Progenitor cell of endocrine pancreas (in vitro differentiated cells): ENCODE measurements at regions not wholly inside any gene's neighbourhood (a gene's known extent, or its start where the extent isn't known, plus 50 kb on each side); places are given as distances from the start of the nearest gene placed in this dataset.
A peak's percentile ranks its signal among the peaks of the same experiment; 100 is the strongest.

Experiments used
- DNase-seq: peaks from one replicate; pipeline ENCODE4 v3.0.0; 2021; ENCODE audit warnings: low spot score; ENCODE audit not compliant: unreplicated experiment
- H3K27ac Mint-ChIP-seq: 2 replicates; pipeline ENCODE4 v1.8.0; 2021; ENCODE audit warnings: mild to moderate bottlenecking, moderate library complexity, mixed read lengths
- H3K27me3 Mint-ChIP-seq: 2 replicates; pipeline ENCODE4 v1.8.0; 2021; ENCODE audit warnings: mixed read lengths
- H3K36me3 Mint-ChIP-seq: 2 replicates; pipeline ENCODE4 v1.8.0; 2022; ENCODE audit warnings: mixed read lengths; ENCODE audit not compliant: insufficient read depth
- H3K4me1 Mint-ChIP-seq: 2 replicates; pipeline ENCODE4 v1.8.0; 2021; ENCODE audit warnings: low read depth, mixed read lengths
- H3K4me3 Mint-ChIP-seq: 2 replicates; pipeline ENCODE4 v1.8.0; 2021; ENCODE audit warnings: low read depth, mild to moderate bottlenecking, moderate library complexity, mixed read lengths
- H3K9me3 Mint-ChIP-seq: 2 replicates; pipeline ENCODE4 v1.8.0; 2021; ENCODE audit warnings: low read depth, mixed read lengths
- TF ChIP-seq, protein P1 (sequence below): fragments of 200-600 bp; sonication (generic); IDR thresholded peaks from one replicate; pipeline ENCODE4 v1.5.0; 2021; ENCODE audit warnings: antibody characterized with exemption, mild to moderate bottlenecking; ENCODE audit not compliant: unreplicated experiment

DNA sequence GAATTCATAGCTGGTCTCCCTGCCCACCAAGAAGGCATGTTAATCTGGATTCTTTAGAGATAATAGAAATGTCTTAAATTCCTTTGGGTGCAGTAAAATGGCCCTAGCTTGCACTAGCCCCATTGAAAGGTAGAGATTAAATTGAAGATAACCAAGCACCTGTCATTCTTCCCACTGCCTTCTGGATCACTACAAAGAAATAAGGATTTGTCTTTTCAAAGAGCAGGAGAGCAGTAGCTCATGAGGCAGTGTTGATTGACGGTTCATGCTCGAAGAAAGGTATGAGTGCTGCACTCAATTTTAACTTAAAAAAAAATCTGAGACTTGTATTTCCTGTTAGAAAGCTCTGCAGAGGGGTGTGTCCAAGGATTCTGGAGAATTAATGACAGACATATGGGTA is 74.9 kb upstream of the F3 start:
- Mint-ChIP-seq H3K27me3 (no peaks in the 10 kb centered on the region), H3K4me1 (peaks cover 29% of the 10 kb centered on the region), H3K36me3 (peaks cover 6% of the 10 kb centered on the region), H3K27ac (peak overlapping the region; percentile 18), H3K9me3 (peaks cover 7% of the 10 kb centered on the region), H3K4me3 (no peak overlapping the region)
- TF ChIP-seq, protein P1, sequence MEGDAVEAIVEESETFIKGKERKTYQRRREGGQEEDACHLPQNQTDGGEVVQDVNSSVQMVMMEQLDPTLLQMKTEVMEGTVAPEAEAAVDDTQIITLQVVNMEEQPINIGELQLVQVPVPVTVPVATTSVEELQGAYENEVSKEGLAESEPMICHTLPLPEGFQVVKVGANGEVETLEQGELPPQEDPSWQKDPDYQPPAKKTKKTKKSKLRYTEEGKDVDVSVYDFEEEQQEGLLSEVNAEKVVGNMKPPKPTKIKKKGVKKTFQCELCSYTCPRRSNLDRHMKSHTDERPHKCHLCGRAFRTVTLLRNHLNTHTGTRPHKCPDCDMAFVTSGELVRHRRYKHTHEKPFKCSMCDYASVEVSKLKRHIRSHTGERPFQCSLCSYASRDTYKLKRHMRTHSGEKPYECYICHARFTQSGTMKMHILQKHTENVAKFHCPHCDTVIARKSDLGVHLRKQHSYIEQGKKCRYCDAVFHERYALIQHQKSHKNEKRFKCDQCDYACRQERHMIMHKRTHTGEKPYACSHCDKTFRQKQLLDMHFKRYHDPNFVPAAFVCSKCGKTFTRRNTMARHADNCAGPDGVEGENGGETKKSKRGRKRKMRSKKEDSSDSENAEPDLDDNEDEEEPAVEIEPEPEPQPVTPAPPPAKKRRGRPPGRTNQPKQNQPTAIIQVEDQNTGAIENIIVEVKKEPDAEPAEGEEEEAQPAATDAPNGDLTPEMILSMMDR = no peak
- DNase-seq = no peak

DNA sequence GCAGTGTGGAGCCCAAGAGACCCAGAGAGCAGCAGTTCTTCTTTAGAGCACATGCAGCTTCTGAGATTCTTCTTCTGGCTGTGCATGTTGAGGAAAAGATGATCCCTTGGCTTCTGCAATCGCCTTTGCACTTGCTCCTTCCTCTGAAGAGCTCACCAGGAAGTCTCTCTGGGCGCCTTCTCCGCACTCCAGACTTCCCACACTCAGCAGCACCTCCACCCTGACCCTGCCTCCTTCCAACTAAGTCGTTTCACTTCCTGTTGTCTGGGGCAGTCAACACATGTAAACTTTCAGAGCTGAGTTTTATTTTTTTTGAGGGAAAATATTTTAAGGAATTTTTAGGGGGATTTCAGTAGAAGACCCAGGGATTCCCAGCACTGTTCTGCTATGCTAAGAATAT is 73.4 kb upstream of the F3 start:
- TF ChIP-seq, protein P1 = no peak
- peaks cover 6% of the 10 kb centered on the region for H3K36me3 Mint-ChIP-seq
- no peak overlapping the region for H3K27ac Mint-ChIP-seq
- no peak for DNase-seq
- H3K4me1 Mint-ChIP-seq = peaks cover 34% of the 10 kb centered on the region
- H3K27me3 Mint-ChIP-seq = no peaks in the 10 kb centered on the region
- peaks cover 7% of the 10 kb centered on the region for H3K9me3 Mint-ChIP-seq
- H3K4me3 Mint-ChIP-seq = no peak overlapping the region

DNA sequence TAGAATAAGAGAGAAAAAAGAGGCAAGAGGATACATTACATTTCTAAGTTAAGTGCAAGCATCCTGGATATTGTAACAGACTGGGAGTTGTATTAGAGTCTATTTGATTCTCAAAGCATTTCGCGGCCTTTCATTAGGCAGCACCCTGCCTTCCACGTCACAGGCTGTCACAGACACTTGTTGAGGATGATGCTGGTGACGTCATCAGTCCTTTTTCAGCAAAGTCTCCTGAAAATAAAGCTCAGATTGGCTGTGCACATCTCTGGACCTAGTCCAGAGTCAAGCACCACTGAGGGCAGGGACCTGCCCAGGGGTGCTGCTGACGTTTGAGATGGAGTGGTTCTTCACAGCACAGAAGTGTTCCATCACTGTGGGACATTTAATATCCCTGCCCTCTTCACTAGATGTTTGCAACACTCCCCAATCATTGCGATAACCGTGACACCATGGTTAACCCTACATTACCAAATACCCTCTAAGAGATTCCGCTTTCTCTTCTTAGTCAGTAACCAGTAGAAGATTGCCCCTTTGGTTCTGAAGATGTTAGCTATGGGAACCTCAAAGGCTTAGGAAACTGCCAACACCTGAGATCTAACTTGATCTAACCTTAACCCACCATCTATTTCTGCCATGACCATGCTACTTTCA is 72.7 kb upstream of the F3 start:
- Mint-ChIP-seq H3K27ac (no peak overlapping the region), H3K9me3 (peaks cover 7% of the 10 kb centered on the region), H3K27me3 (no peaks in the 10 kb centered on the region)

DNA sequence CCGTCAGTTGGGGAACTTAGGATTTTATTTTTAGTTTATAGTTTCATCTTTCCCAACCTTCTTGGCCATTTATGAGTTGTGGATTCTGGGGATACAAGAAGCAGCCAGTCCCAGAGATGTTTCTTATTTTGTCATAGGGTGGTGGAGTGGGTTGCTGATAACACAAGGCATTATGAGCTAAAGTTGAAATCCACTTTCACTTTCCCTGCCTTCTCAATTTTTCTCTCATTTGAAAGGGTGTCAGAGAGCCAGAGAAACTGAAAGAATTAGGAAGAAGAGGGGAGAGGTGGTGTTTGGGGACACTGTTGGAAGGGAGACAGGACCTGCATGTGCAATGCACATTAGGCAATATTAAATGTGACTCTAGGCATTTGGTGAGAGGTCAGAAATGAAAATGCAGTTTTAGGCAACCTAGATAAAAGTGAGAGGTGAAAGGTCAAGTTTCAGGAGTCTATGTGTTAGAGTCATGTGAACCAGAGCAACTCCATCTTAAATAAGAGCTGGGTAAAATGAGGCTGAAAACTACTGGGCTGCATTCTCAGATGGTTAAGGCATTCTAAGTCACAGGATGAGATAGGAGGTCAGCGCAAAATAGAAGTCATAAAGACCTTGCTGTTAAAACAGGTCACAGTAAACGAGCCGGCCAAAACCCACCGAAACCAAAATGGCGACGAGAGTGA is 71.1 kb upstream of the F3 start:
- TF ChIP-seq, protein P1 = no peak
- no peaks in the 10 kb centered on the region for H3K36me3 Mint-ChIP-seq
- H3K27ac Mint-ChIP-seq = peak overlapping the region; percentile 82
- no peak for DNase-seq
- no peaks in the 10 kb centered on the region for H3K27me3 Mint-ChIP-seq
- peaks cover 57% of the 10 kb centered on the region for H3K4me1 Mint-ChIP-seq
- no peak overlapping the region for H3K4me3 Mint-ChIP-seq
- H3K9me3 Mint-ChIP-seq = peaks cover 8% of the 10 kb centered on the region

More for the DNA sequence above, 72.7 kb upstream of the F3 start:
- peaks cover 6% of the 10 kb centered on the region for H3K36me3 Mint-ChIP-seq
- no peak for DNase-seq
- TF ChIP-seq, protein P1 = no peak
- H3K4me1 Mint-ChIP-seq = peaks cover 41% of the 10 kb centered on the region
- H3K4me3 Mint-ChIP-seq = no peak overlapping the region

DNA sequence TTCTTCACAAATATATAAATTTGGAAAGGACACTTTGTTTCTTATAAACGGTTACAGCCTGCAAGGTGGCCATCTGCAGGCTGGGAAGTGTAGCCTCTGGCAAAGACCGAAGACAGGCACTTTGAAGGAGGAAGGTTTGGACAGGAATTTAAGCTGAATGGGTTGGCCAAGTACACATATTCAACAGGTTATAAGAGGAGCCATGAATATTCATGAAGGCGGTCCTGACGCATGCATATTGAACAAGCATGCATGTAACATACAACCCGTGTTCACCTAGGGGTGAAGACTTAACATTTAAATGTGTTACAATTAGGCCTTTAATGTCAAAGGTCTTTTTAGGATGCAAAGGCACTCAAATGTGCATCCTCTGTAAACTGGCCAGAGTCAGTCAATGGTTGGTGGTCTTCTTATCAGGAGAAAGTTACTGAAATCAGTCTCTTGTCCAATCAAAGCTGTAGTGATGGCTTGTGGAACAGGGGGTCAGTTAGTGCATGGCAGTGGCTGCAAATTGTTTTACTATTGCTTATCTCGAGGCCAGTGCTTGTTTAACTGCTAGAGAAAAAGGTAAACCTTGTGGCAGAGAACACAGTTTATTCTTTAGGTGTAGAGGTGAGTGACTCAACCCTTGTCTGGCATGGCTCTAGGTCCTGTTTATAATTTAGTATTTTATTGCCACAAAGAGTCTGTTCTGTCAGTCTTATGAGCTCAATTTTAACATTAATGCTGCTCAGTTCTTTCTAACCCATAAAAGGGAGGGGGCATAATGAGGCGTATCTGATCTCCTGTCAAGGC is 70.3 kb upstream of the F3 start:
- no peaks in the 10 kb centered on the region for H3K27me3 Mint-ChIP-seq
- peaks cover 8% of the 10 kb centered on the region for H3K9me3 Mint-ChIP-seq
- TF ChIP-seq, protein P1 = no peak
- H3K4me3 Mint-ChIP-seq = no peak overlapping the region
- H3K36me3 Mint-ChIP-seq = no peaks in the 10 kb centered on the region
- peaks cover 59% of the 10 kb centered on the region for H3K4me1 Mint-ChIP-seq
- peak overlapping the region; percentile 82 for H3K27ac Mint-ChIP-seq
- DNase-seq = no peak
